ENCODE measurements at regions not wholly inside any gene's neighbourhood (a gene's known extent, or its start where the extent isn't known, plus 50 kb on each side); places are given as distances from the start of the nearest gene placed in this dataset.
"Not testable (repeated sequence)": the region's sequence is repeated elsewhere in the genome, so short reads cannot be mapped to it uniquely, and the experiment has no call there.

DNA sequence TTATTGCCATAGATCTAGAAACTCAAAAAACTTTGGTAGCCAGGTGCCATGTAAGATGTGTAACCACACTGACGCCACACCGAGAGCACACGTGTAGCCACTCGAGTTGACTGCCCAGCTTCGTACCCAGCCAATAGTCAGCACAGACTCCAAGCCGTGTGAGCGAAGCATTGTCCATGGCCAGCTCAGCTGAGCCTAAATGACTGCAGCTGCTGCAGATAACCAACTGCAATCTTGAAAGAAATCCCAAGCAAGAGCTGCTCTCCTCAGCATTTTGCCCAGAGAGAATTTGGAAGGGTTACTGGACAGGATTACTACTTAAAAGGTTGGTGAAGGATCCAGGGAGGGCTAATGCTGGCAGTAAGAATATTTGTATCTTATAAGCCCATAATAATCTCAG lies 193.0 kb upstream of the THRB start:
- no peak for DNase-seq (ENCODE audit: low spot score)

DNA sequence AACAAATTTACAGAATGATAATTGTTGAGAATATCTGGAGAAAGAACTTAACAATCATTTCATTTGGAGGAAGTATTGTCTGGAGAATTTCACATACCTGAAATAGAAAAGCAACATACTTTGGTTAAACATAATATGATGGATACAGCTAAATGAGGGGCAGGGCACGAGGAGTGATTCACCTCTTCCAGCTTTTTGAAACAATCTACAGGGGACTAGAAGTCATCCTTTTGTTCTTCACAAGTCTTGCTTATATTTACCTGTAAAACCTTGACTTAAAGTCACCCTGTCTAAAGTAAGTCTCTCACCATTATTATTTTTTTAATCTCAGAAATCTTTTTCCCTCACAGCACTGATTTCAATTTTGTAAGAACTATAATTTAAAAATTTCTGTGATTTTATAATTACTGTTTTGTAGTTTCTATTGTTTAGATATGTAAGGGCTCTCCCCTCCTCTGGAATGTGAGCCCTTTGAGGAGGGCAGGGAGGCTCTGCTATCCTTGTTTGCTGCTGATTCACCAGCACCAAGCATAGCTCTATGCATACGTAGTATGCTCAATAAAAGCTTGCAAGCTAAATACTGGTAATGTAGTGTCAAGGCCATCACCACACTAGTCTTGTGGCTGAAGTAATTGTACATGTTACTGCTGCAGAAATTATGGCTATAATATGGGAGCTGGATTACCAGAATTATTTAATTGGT lies 193.9 kb upstream of the THRB start:
- no peak for DNase-seq (ENCODE audit: low spot score)

DNA sequence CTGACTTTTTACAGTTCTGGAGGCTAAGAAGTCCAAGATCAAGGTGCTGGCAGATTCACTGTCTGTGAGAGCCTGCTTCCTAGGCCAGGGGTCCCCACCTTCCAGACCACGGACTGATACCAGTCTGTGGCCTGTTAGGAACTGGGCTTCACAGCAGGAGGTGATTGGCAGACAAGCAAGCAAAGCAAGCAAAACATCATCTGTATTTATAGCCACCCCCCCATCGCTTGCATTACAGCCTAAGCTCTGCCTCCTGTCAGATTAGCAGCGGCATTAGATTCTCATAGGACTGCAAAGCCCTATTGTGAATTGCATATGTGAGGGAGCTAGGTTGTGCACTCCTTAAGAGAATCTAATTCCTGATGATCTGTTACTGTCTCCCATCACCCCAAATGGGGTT lies 194.7 kb upstream of the THRB start:
- no peak for DNase-seq (ENCODE audit: low spot score)

DNA sequence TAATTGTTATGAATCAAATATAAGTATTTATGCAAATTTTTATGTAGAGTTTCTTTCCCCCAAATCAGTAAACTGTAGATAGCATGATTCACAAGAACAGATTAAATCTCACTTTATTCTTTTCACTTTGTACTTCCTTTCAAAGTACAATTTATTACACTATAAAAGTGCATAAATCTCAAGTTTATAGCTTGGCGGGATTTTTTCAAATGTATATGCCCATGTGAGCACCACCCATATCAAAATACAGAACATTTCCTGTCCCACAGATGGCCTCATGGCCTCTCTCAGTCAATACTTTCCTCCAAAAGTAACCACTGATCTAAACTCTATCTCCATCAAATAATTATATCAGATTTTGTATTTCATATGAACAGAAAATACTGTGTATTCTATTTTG lies 196.1 kb upstream of the THRB start:
- DNase-seq (ENCODE audit: low spot score) = no peak

DNA sequence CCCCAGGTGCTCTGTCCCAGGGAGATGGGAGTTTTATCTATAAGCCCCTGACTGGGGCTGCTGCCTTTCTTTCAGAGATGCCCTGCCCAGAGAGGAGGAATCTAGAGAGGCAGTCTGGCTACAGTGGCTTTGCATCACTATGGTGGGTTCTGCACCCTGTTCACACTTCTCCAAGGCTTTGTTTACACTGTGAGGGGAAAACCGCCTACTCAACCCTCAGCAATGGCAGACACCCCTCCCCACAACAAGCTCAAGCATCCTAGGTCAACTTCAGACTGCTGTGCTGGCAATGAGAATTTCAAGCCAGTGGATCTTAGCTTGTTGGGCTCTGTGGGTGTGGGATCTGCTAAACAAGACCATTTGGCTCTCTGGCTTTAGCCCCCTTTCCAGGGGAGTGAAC lies 204.4 kb upstream of the THRB start:
- not testable (repeated sequence) for DNase-seq (ENCODE audit: low spot score)

DNA sequence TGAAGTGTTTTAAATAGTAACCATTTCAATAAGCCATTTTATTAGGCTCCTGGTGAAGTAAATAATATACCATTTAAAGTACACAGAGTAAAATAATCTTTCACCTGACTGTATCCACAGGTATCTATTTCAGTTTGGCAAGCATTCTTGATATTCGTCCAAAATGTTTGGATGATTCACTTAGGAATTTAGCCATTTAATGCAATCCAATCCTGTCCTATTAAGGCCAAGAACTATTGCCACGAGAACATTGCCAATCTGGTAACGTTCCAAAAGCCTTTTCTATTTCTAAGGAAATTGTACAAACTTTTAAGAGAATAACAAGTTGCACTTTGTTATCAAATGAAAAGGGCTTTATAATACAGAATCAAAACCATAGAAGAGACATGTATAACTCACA lies 209.8 kb upstream of the THRB start:
- no peak for DNase-seq (ENCODE audit: low spot score)

DNA sequence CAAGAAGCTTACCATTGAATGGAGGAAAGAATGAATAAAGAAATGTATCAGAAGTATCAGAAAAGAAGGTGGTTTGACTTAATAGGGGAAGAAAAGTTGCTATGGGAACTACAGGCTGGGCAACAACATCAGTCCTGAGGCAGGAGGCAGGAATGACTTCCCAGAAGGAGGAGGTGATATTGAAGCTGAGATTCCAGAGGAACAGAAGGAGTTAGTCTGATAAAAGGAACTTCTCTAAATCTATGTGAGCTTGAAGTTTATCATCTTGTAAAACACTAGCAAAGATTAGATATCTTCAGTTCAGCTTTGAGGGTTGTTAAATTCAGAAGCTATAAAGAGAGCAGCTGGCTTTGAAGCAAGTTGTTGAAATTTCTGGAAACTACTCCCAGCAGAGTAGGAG lies 213.3 kb upstream of the THRB start:
- DNase-seq (ENCODE audit: low spot score) = no peak

DNA sequence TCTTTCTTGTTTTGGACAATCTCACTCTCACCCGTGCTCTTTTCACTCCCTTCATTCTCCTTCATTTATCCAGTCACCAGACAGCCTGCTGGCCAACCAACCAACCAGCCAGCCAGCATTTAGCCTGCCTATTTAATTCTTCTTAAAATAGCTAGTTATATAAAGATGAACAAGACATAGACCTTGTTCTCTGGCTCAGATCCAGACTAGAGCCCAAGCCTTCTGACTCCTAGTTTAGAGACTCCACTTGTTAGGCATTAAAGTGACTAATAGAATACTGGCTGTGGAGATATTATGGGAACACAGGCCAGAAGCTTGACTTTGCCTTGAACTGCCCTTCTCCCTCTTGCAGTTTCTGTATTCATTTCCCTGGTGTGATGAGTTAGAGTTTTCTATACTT lies 215.3 kb upstream of the THRB start:
- no peak for DNase-seq (ENCODE audit: low spot score)

DNA sequence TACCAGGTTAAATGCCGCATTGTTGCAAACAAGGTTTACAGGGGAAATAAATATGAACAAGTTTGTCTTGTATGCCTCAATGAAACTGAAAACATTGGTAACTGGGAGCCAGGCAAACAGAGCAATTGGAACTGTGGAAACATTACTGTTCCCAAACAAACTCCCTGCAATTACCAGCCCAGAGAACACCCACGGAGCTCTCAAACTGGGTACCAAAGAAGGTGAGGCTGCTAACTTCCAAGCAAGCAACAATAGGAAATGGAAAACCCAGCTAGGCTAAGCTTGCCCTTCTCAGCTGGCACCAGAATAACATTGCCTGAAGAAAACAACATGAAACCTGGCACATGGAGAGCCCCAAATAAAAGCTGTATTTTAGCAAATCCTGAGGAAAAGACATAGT lies 218.9 kb upstream of the THRB start:
- DNase-seq (ENCODE audit: low spot score) = no peak

DNA sequence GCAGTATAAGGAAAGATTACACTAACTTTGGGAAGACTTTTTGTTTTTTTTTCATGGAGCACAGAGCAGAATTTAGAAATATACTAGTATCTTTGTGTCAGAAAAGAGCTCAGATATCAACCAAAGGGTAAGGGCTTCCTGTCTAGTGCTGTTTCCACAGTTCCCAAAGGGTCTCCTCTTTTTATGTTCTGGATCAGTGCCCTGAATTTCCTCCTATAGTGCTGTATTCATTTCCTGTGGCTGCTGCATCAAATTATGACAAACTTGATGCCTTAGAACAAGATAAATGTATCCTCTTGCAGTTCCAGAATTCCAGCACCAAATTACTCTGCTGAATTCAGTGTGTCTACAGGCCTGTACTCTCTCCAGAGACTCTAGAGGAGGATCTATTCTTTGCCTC lies 219.8 kb upstream of the THRB start:
- no peak for DNase-seq (ENCODE audit: low spot score)

DNA sequence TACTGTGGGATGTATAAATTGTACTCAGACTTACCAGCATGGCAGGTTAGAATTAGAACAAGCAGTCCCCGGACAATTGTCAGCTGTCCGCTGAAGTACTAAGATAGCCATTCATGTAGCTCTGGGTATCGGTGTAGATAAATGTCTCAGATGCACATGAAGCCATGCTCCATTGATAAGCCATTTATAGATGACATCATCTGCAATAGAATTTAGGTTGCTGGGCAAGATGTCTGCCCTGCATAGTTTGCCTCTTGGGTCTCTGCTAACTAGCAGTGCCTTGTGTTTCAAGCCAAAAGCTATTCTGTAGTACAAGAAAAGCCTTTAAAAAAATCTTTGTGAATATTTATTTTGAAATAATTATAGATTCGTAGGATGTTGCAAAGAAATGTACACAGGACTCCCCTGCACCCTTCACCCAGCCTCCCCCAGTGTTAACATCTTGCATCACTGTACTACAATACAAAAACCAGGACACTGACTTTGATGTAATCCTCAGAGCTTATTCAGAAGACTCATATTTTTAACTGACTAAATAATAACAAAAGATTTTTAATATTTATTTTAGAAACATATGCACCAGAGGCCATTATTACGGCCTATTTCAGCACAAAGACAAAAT lies 220.6 kb upstream of the THRB start:
- no peak for DNase-seq (ENCODE audit: low spot score)

DNA sequence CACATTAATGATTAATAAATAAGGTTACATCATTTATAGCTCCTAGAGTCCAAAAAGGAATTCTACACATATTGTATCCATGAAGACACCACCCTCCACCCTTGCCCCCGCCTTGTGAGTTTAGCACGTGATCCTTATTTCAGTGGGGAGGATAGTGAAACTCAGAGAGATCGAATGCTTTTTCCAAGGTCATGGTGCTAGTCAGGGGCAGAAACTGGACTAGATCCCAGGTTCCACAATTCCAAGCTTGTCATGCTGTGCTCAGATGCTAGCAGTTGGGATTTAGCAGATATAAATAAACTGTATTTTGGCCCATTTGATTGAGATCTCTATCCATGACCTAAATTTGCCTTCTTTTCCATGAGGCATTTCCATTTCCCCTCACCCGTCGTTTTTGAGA lies 227.4 kb upstream of the THRB start:
- DNase-seq (ENCODE audit: low spot score) = no peak

DNA sequence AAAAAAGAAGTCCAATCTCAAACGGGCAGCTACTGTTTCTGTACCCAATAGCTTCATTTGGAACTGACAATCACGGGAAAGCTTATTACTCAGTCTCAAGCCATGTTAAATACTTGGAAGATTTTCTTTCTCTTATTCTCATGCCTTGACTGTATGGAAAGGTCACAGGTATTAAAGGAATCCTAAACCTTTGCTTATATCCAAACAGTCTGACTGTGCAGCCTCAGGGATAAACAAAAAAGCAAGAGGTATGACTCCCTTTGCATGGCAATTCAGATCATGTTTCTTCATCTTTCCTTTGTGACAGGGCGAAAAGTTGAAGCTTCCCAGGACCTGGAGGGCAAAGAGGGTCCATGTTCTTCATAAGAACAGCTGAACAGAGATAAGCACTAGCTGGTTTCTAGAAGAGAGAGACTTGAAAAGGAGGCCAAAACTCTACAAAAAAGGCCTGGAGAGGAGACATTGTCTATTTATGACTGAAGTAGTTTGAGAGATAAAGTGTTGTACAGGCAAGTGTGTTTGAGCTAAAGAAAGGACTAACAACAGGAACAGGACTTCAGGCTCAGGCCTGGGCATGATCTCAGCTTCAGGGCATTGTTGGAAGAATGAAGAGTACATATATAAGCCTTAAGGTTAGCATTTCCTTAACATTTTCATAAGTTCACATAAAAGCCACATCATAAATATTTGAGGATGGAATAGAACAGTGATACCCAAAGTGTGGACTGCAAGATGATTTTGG lies 231.0 kb upstream of the THRB start:
- DNase-seq (ENCODE audit: low spot score) = no peak

DNA sequence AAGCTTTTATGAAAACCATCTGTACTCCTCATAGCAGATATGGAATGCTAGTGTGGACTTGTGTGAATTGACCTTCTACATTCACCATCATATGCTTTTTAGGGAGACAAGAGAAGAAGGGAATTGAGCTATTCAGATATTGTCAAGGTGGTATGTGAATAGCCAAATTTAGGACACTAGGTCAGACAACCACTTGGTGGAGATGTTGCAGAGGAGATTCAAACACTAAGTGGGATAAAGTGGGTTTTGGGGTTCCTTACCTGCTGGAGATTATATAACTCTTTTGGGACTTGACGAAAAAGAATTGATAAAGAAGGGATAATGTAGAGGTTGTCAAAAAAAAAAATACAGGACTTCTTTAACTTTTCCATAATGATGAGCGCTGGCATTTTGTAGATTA lies 231.8 kb upstream of the THRB start:
- DNase-seq (ENCODE audit: low spot score) = no peak

DNA sequence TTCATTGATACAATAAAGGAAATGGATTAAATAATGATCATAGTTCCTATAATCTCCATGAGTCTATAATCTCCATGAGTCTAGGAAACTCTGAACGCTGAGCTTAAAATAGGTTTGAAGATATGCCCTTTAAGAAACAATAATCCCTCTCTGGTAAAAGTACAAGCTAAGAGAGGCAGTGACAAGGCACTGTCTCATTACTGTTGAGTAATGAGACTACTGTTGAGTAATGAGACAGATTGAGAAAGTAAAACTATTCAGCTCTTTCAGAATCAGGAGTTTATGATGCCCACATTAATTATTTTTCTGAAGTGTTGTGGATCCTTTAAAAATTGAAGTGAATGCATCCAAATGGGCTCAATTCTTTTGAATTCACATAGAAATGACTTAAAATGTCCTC lies 235.5 kb upstream of the THRB start:
- no peak for DNase-seq (ENCODE audit: low spot score)

DNA sequence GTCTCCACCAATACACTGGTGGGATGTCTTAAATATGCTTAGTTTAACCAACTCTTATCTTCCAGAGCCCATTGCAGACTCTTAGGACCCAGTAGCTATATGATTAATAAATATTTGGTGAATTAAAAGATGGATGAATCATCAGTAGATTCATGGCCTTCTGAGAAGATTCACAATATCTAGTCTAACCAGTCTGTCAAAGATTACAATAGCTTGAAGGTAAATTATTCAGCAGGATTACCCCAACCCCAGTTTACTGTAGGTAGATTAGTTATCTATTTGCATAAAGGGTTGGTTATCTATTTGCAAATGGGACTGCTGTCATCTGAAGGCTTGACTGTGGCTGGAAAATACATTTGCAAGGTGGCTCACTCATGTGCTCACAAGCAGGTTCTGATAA lies 239.4 kb upstream of the THRB start:
- DNase-seq (ENCODE audit: low spot score) = no peak

DNA sequence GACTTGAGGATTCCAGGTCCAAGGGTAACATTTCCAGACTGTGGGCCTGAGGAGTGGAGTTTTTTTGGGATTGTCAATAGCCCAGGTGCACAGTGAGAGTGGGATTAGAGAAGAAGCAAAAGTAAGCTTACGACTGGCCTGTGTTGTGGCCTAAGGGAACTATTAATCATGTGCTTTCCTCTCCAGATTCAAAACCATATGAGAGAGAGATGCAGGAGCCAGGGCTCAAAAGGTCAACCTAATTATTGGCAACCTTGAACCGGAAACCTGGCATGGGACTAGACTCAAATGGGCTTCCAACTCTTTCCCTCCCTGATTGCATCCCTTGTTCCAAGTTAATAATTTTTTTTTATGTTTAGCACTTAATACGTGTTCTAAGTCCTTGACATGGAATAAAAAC lies 242.1 kb upstream of the THRB start:
- DNase-seq (ENCODE audit: low spot score) = no peak

DNA sequence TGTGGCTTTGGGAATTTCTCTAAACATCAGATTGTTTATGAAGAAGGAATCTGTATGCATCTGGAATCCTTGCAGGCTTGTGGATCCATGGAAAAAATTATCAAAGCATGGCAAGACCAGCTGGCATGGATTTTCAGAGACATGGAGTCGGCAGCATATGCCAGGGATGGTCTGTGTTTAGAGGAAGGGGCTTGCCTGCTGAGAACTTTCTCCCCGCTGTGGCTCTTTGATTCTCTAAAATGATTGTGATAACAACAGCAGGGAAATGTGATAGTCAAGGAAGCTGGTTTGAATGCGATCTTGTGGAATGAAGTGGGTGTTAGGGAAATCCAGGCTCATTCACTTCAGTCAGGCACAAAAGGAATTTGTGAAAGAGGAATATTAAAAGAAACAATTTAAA lies 245.7 kb upstream of the THRB start:
- DNase-seq (ENCODE audit: low spot score) = no peak

DNA sequence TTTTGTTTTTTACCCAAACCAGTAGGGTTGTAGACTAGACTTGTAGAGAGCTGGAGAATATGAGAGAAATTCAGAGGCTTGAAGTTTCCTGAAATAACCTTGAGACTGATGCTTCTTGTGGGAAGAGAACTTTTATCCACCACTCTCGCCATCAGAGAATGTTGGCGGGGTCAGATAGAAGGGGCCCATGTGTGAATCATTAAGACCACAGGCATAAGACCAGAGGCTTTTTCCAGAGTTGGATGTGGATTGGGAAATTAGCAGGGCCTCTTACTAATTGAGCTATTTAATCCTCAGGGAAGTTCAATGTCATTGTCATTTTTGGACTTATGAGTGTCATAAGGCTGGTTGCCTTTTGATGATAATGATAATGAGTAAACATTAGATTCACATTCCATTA lies 246.9 kb upstream of the THRB start:
- no peak for DNase-seq (ENCODE audit: low spot score)

DNA sequence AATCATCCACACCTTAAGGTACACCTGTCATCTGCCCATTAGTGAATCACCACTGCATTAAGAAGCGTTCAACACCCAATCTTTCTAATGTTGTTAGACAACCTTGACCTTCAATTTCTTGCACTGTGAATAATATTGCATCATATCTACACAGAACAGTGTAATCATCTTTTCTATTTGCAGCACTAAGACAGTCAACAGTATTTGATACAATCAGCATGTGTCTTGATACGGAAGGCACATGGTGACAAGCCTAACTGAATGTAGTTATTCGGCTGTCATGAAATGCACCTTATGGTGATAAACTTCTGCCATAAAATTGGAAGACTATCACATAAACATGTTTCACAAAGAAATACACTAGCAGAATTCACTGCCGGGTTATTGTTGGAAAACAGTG lies 253.9 kb upstream of the THRB start:
- DNase-seq (ENCODE audit: low spot score) = no peak

DNA sequence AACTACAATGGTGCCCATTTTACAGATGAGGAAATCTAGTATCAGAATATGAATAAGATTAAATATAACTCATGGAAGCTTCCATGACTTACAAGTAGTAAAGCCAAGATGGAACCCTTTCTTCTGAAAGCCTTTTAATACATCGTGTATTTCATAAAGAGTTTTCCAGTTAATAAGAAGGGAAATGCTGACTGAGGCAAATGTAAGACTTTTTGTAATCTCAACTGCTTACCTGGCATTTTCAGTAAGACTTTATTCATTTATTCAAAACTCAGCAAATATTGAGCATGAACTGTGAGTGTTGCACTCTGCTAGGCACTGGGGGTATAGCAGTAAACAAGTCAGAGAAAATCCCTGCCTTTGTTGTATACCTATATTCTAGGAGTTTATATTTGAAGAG lies 256.4 kb upstream of the THRB start:
- DNase-seq (ENCODE audit: low spot score) = no peak

DNA sequence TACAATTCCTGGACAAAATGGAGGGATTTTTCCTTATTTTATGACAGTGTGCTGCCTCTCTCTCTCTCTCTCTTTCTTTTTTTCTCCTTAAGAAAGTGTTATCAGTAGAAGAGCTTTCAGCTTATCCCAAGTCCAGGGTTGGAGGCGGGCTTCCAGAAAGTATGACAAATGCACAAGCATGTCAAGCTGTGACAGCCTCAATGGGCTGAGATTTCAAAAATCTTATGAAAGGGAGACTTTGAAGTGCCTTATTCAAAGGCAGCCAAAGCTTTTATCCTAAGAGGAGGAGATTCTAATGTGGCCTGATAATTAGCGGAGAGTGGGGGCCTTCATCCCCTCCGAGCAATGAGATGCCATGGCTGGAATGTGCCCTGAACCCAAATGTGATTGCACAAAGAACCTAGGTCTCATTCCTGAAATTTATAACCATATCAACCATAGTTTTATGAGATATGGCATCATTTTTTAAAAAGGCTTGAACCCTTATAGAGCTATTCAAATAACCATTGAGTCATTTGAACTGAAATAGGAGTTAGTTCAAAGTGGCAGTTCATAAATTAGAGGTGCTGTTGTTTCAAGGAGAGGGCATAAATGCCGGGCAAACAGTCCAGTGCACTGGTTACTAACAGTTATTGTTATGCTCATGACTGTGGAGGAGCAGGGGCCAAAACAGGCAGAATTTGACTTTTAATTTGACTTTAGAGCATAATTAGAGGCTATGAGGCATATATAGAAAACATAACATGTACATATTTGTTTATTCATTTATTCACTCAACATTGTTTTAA lies 261.6 kb upstream of the THRB start:
- DNase-seq (ENCODE audit: low spot score) = no peak

DNA sequence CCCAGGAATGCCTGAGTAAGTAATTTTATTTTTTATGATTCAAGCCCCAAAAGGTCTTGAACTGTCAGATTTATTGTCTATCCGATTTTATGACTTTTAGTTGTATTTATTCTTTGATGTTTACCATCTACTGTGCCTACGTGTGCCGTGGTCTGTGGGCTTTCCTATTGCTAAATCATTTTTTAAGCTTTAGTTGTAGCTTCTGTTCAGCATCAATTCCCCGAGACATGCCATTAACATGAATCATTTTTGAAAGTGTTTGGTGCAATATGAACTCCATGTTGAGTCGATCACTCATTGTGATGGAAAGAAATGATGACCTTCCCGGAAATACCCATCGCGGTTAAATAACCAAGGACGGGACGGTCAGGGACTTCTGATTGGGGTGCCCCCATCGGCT lies 268.7 kb upstream of the THRB start:
- no peak for DNase-seq (ENCODE audit: low spot score)

Data from Ammon's horn (tissue), 1 donor.